Esophagus muscularis mucosa (tissue), 4 donors: ENCODE measurements at regions not wholly inside any gene's neighbourhood (a gene's known extent, or its start where the extent isn't known, plus 50 kb on each side); places are given as distances from the start of the nearest gene placed in this dataset.

Source experiments
- CTCF ChIP-seq, 3 experiments: fragments of 200-600 bp in 2 of 3; fragments of 450-650 bp in 1 of 3; sonication (generic) in 2 of 3; IDR thresholded peaks; one replicate each; pipeline ENCODE4 v1.5.1; 2017 to 2019; ENCODE audit warnings: antibody characterized with exemption in 3 of 3, mild to moderate bottlenecking in 2 of 3, moderate library complexity in 1 of 3
- EP300 ChIP-seq: sonication (generic); formaldehyde crosslinking; IDR thresholded peaks from one replicate; pipeline ENCODE4 v1.6.1; 2017; ENCODE audit warnings: antibody characterized with exemption
- POLR2A ChIP-seq: fragments of 450-650 bp; IDR thresholded peaks from one replicate; pipeline ENCODE4 v1.6.1; 2017; ENCODE audit warnings: antibody characterized with exemption, moderate library complexity, mild to moderate bottlenecking, low read depth
- POLR2AphosphoS5 ChIP-seq, 2 donors: sonication (generic); formaldehyde crosslinking; IDR thresholded peaks; one replicate each; pipeline ENCODE4 v1.6.1; 2017; ENCODE audit warnings: antibody characterized with exemption in 2 of 2

DNA sequence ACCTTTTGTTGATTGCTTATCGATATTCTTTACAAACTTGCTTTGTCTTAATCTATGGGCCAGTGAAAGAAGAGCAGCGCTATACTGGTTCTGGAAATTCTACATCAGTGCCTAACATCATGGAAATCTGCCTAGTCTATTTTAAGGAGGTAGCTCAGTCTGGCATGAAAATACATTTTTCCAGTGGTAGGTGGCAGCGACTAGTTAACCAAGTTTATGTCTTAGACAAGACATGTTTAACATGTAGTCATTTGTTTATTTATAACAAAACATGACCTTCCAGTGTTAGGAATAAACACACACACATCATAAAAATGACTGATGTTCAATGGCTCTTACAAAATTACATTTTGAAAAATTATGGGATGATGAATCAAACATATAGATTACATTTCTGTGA, 336.0 kb upstream of the SOX5 start:
- no peak for TF ChIP-seq POLR2A
- no peak for TF ChIP-seq CTCF (IDR thresholded peaks at IDR 0.05)
- TF ChIP-seq POLR2AphosphoS5 (IDR thresholded peaks at IDR 0.05): no peak
- no peak for TF ChIP-seq EP300
